SK-N-SH (cell line): ENCODE measurements at regions not wholly inside any gene's neighbourhood (a gene's known extent, or its start where the extent isn't known, plus 50 kb on each side); places are given as distances from the start of the nearest gene placed in this dataset.
"Not testable (repeated sequence)": the region's sequence is repeated elsewhere in the genome, so short reads cannot be mapped to it uniquely, and the experiment has no call there.

Source experiments
- CTCF ChIA-PET: fragments of 300-600, 350-600 bp; formaldehyde crosslinking; extraction: SDS; loops from one replicate; lab custom pipeline; 2021; lab: Yijun Ruan, JAX
- POLR2A ChIA-PET: fragments of 350-600 bp; sonication (Branson Sonifier 250); formaldehyde crosslinking; extraction: SDS; loops from one replicate; lab custom pipeline; 2020; ENCODE audit warnings: antibody characterized with exemption, inconsistent platforms; lab: Yijun Ruan, JAX
- DNase-seq: peaks from one replicate; pipeline ENCODE4 v3.0.0; 2012
- H2AFZ ChIP-seq: fragments of 200-600 bp; sonication (generic); 2 replicates; pipeline ENCODE4 v1.8.1; 2016; ENCODE audit warnings: antibody characterized with exemption, mild to moderate bottlenecking, low read depth
- H3F3A ChIP-seq: fragments of 200-600 bp; sonication (generic); replicated peaks from 2 replicates; pipeline ENCODE3; 2016; ENCODE audit warnings: antibody characterized with exemption, mild to moderate bottlenecking; ENCODE audit not compliant: insufficient read depth
- H3K27ac ChIP-seq, 2 experiments: fragments of 200-500 bp in 1 of 2; fragments of 200-600 bp in 1 of 2; sonication (Bioruptor generic) in 1 of 2; sonication (generic), shearing (Covaris generic) in 1 of 2; 2 replicates each; pipeline versions ENCODE4 v1.5.1 to v1.6.1; 2014 to 2016; ENCODE audit warnings: low read depth in 2 of 2, inconsistent platforms in 1 of 2, low read length in 1 of 2, mild to moderate bottlenecking in 1 of 2, mixed read lengths in 1 of 2
- H3K27me3 ChIP-seq: fragments of 200-600 bp; sonication (generic), shearing (Covaris generic); 2 replicates; pipeline ENCODE4 v1.6.1; 2016; ENCODE audit warnings: mixed run types; ENCODE audit not compliant: insufficient read depth
- H3K36me3 ChIP-seq, 2 experiments: fragments of 200-500 bp in 1 of 2; fragments of 200-600 bp in 1 of 2; sonication (Bioruptor generic) in 1 of 2; sonication (generic) in 1 of 2; replicated peaks in 1 of 2; 2 replicates each; pipeline versions ENCODE3 to v1.5.1; 2014 to 2016; ENCODE audit warnings: low read length in 1 of 2, mild to moderate bottlenecking in 1 of 2; ENCODE audit not compliant: insufficient read depth in 2 of 2, control insufficient read depth in 1 of 2
- H3K4me1 ChIP-seq, 2 experiments: fragments of 200-500 bp in 1 of 2; fragments of 200-600 bp in 1 of 2; sonication (Bioruptor generic) in 1 of 2; sonication (generic), shearing (Covaris generic) in 1 of 2; 2 replicates each; pipeline versions ENCODE4 v1.5.1 to v1.6.1; 2014 to 2016; ENCODE audit warnings: low read depth in 1 of 2, low read length in 1 of 2, mixed run types in 1 of 2; ENCODE audit not compliant: insufficient read depth in 2 of 2, control insufficient read depth in 1 of 2
- H3K4me2 ChIP-seq: fragments of 200-600 bp; sonication (generic), shearing (Covaris generic); 2 replicates; pipeline ENCODE4 v1.6.1; 2017; ENCODE audit warnings: mixed run types
- H3K4me3 ChIP-seq, 2 experiments: fragments of 200-500 bp in 1 of 2; fragments of 200-600 bp in 1 of 2; sonication (Bioruptor generic) in 1 of 2; sonication (generic), shearing (Covaris generic) in 1 of 2; 2 replicates each; pipeline versions ENCODE4 v1.5.1 to v1.8.1; 2014 to 2016; ENCODE audit warnings: low read depth in 2 of 2, inconsistent platforms in 1 of 2, low read length in 1 of 2, mild to moderate bottlenecking in 1 of 2, mixed read lengths in 1 of 2, moderate library complexity in 1 of 2
- H3K79me2 ChIP-seq: fragments of 200-600 bp; sonication (generic); 2 replicates; pipeline ENCODE4 v1.8.1; 2017; ENCODE audit warnings: mild to moderate bottlenecking; ENCODE audit not compliant: insufficient read depth
- H3K9ac ChIP-seq: fragments of 200-600 bp; sonication (generic); 2 replicates; pipeline ENCODE4 v1.6.1; 2017; ENCODE audit warnings: mixed run types
- H3K9me2 ChIP-seq: fragments of 200-600 bp; sonication (generic); 2 replicates; pipeline ENCODE4 v1.6.1; 2017; ENCODE audit warnings: mixed run types
- H3K9me3 ChIP-seq: fragments of 200-600 bp; sonication (generic); 2 replicates; pipeline ENCODE4 v1.6.1; 2017; ENCODE audit warnings: mixed run types, mild to moderate bottlenecking, moderate library complexity
- H4K20me1 ChIP-seq: fragments of 200-600 bp; sonication (generic); 2 replicates; pipeline ENCODE4 v1.6.1; 2017; ENCODE audit warnings: mild to moderate bottlenecking, mixed run types; ENCODE audit not compliant: insufficient read depth
- FOSL2 ChIP-seq: IDR thresholded peaks from 2 replicates; pipeline ENCODE4 v1.4.0; 2012; ENCODE audit warnings: low read depth, mild to moderate bottlenecking, moderate library complexity, borderline replicate concordance
- JUND ChIP-seq: IDR thresholded peaks from 2 replicates; pipeline ENCODE4 v1.4.0; 2012
- TEAD4 ChIP-seq: IDR thresholded peaks from 2 replicates; pipeline ENCODE4 v1.4.0; 2012; ENCODE audit warnings: mild to moderate bottlenecking, borderline replicate concordance; ENCODE audit not compliant: insufficient read depth
- USF1 ChIP-seq: IDR thresholded peaks from 2 replicates; pipeline ENCODE4 v1.4.0; 2012; ENCODE audit warnings: low read depth, borderline replicate concordance
- WGBS: methylation state at CpG from one replicate; pipeline ENCODE4 v1.1.6; 2017; ENCODE audit warnings: low lambda C conversion rate; 5-methylcytosine and 5-hydroxymethylcytosine counted together
- TF ChIP-seq, protein P1 (sequence below): fragments of 150-350 bp; IDR thresholded peaks from 2 replicates; pipeline ENCODE4 v1.6.1; 2017; ENCODE audit warnings: antibody characterized with exemption, low read length, low read depth, borderline replicate concordance

GRCh38 chr1:121546830-121547591 lies 362.2 kb downstream of the SRGAP2C start:
- no peak overlapping the region for H3K4me3 ChIP-seq
- no peaks in the 10 kb centered on the region for H3F3A ChIP-seq
- no peaks in the 10 kb centered on the region for H3K27me3 ChIP-seq
- no peaks in the 10 kb centered on the region for H3K9me2 ChIP-seq
- H3K36me3 ChIP-seq, result no peaks in the 10 kb centered on the region
- WGBS, result 57% methylated on average over 3 of the region's 3 CpGs
- no peaks in the 10 kb centered on the region for H3K9me3 ChIP-seq
- H4K20me1 ChIP-seq, result no peaks in the 10 kb centered on the region
- no peak overlapping the region for H3K9ac ChIP-seq
- CTCF ChIA-PET, result no interaction called here
- H3K27ac ChIP-seq, result no peak overlapping the region
- no peaks in the 10 kb centered on the region for H3K4me1 ChIP-seq
- no peak overlapping the region for H3K4me2 ChIP-seq
- no peaks in the 10 kb centered on the region for H3K79me2 ChIP-seq
- no peak for DNase-seq
- H2AFZ ChIP-seq, result no peak overlapping the region
- TF ChIP-seq TEAD4 (no peak), USF1 (no peak), FOSL2 (no peak), JUND (no peak)
- TF ChIP-seq, protein P1, sequence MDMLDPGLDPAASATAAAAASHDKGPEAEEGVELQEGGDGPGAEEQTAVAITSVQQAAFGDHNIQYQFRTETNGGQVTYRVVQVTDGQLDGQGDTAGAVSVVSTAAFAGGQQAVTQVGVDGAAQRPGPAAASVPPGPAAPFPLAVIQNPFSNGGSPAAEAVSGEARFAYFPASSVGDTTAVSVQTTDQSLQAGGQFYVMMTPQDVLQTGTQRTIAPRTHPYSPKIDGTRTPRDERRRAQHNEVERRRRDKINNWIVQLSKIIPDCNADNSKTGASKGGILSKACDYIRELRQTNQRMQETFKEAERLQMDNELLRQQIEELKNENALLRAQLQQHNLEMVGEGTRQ, result no peak
- POLR2A ChIA-PET, result no interaction called here

DNA sequence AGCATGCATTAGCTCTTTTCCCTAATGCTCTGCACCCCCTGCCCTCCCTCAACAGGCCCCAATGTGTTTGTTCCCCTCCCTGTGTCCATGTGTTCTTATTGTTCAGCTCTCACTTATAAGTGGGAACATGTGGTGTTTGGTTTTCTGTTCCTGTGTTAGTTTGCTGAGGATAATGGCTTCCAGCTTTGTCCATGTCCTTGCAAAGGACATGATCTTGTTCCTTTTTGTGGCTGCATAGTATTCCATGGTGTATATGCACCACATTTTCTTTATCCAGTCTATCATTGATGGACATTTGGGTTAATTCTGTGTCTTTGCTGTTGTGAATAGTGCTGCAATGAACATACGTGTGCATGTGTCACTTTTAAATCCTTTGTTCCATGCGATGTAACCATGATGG lies 363.0 kb downstream of the SRGAP2C start:
- CTCF ChIA-PET, H3K4me2 ChIP-seq, H3K27me3 ChIP-seq, DNase-seq, H3K9me2 ChIP-seq, H3F3A ChIP-seq, H4K20me1 ChIP-seq, H3K4me3 ChIP-seq, H3K27ac ChIP-seq, POLR2A ChIA-PET, H3K79me2 ChIP-seq, H3K9me3 ChIP-seq, H2AFZ ChIP-seq, H3K4me1 ChIP-seq, H3K9ac ChIP-seq, H3K36me3 ChIP-seq: not testable (repeated sequence)
- 9% methylated on average over 2 of the region's 2 CpGs for WGBS

DNA sequence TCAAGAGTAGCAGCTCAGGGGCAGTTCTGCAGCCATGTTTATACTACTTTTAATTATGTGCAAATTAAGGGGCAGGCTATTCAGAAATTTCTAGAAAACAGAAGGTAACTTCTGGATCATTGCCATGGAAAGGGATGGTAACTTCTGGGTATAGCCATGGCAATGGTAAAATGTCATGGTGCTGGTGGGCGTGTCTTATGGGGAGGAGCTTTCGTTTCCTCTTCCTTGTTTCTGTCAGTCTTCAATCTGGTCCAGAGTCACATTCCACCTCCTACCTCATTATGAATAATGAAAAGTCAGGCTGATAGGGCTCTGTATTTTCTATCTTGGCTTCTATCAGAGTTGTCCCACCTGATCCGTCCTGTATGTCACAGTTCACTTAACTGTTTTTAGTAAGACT lies 366.0 kb downstream of the SRGAP2C start:
- H3K27ac ChIP-seq, H4K20me1 ChIP-seq, H3K4me2 ChIP-seq, POLR2A ChIA-PET, H3K9me3 ChIP-seq, CTCF ChIA-PET, DNase-seq, H3K4me1 ChIP-seq, H3K36me3 ChIP-seq, H3K9me2 ChIP-seq, H3K27me3 ChIP-seq, H3F3A ChIP-seq, H2AFZ ChIP-seq, H3K4me3 ChIP-seq, H3K79me2 ChIP-seq, H3K9ac ChIP-seq: not testable (repeated sequence)
- WGBS, result 1% methylated on average over 3 of the region's 3 CpGs

DNA sequence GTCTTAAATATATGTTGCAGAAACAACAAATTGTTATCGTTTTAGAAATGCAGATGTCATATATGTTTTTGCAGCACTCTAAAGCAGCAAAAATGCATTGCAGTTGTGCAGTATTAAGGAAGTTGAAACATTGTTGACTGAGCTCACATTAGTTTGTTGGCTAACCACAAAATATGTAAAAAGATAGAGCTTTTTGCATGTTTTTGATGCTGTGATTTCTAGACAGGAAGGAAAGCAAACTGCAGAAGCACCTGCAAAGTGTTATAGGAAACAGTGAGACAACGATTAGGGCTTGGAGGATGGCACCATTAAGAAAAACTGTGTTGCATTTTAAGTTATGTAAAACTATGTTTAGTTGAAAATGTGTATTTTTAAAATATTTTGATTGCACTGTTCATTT lies 366.7 kb downstream of the SRGAP2C start:
- H3F3A ChIP-seq, H3K9ac ChIP-seq, H3K4me2 ChIP-seq, H3K9me2 ChIP-seq, H3K79me2 ChIP-seq, H3K9me3 ChIP-seq, H3K27ac ChIP-seq, CTCF ChIA-PET, H3K36me3 ChIP-seq, DNase-seq, H4K20me1 ChIP-seq, H3K4me1 ChIP-seq, POLR2A ChIA-PET, H3K27me3 ChIP-seq, H3K4me3 ChIP-seq, H2AFZ ChIP-seq: not testable (repeated sequence)
- WGBS, result 9% methylated on average over 2 of the region's 2 CpGs

DNA sequence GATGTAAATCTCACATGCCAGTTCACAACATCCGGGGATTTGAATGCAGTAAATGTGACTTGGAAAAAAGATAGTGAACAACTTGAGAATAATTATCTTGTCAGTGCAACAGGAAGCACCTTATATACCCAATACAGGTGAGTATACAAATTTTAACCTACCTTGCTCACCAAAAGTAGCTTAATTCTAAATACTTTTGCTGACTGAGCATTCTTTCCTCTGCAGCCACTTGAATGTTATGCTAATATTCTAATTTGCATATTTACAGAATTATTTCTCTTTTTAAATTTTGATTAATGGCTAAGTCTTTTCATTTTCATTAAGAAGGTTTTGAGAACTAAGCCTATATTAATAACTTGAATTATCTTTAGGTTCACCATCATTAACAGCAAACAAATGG lies 371.8 kb downstream of the SRGAP2C start:
- POLR2A ChIA-PET, H4K20me1 ChIP-seq, H3K4me3 ChIP-seq, H3K27me3 ChIP-seq, H3K27ac ChIP-seq, CTCF ChIA-PET, H3K79me2 ChIP-seq, H3K9ac ChIP-seq, H3K9me3 ChIP-seq, H3F3A ChIP-seq, H3K36me3 ChIP-seq, H2AFZ ChIP-seq, H3K4me2 ChIP-seq, DNase-seq, H3K9me2 ChIP-seq, H3K4me1 ChIP-seq: not testable (repeated sequence)
- 15% methylated on average over 1 of the region's 1 CpG for WGBS
